Liver (tissue), 3 donors: ENCODE measurements at regions not wholly inside any gene's neighbourhood (a gene's known extent, or its start where the extent isn't known, plus 50 kb on each side); places are given as distances from the start of the nearest gene placed in this dataset.

Experiments used
- ATF3 ChIP-seq: IDR thresholded peaks from 2 replicates; pipeline ENCODE4 v1.6.1; 2016; ENCODE audit warnings: antibody characterized with exemption
- CTCF ChIP-seq: fragments of 150-350 bp; IDR thresholded peaks from 2 replicates; pipeline ENCODE4 v1.5.1; 2017; ENCODE audit warnings: improper control_type of control experiment, low read depth, low read length; ENCODE audit not compliant: missing input control
- HNF4A ChIP-seq, 2 donors: conservative IDR thresholded peaks; 2 replicates each; pipeline ENCODE4 v1.6.1; 2016; ENCODE audit warnings: antibody characterized with exemption in 2 of 2, mild to moderate bottlenecking in 2 of 2
- MAX ChIP-seq: IDR thresholded peaks from 2 replicates; pipeline ENCODE4 v1.6.1; 2016; ENCODE audit warnings: antibody characterized with exemption
- RAD21 ChIP-seq, 2 donors: IDR thresholded peaks; 2 replicates each; pipeline ENCODE4 v1.6.1; 2016; ENCODE audit warnings: antibody characterized with exemption in 2 of 2, mild to moderate bottlenecking in 2 of 2
- RXRA ChIP-seq, 2 donors: IDR thresholded peaks; 2 replicates each; pipeline ENCODE4 v1.6.1; 2017 to 2018; ENCODE audit warnings: antibody characterized with exemption in 2 of 2, mild to moderate bottlenecking in 1 of 2
- TAF1 ChIP-seq: conservative IDR thresholded peaks from 2 replicates; pipeline ENCODE4 v1.6.1; 2016; ENCODE audit warnings: antibody characterized with exemption, mild to moderate bottlenecking
- YY1 ChIP-seq: IDR thresholded peaks from 2 replicates; pipeline ENCODE4 v1.6.1; 2016; ENCODE audit warnings: antibody characterized with exemption, mild to moderate bottlenecking
- ZBTB33 ChIP-seq: IDR thresholded peaks from 2 replicates; pipeline ENCODE4 v1.6.1; 2016; ENCODE audit warnings: antibody characterized with exemption
- donor health status: healthy.
- donor health status: healthy.

- TF ChIP-seq TAF1 (no peak), CTCF (no peak), MAX (no peak), ZBTB33 (no peak), YY1 (no peak), HNF4A (conservative IDR thresholded peaks at IDR 0.05) (no peak), RXRA (IDR thresholded peaks at IDR 0.05) (no peak), RAD21 (IDR thresholded peaks at IDR 0.05) (no peak), ATF3 (no peak)
Observed at GRCh38 chr22:23380911-23381310, 199.2 kb downstream of the IGLL1 start.
